Activated T-cell treated with anti-CD3 and anti-CD28 coated beads for 48 hours (primary cell): ENCODE measurements at regions not wholly inside any gene's neighbourhood (a gene's known extent, or its start where the extent isn't known, plus 50 kb on each side); places are given as distances from the start of the nearest gene placed in this dataset.

ENCODE experiments used
- DNase-seq: peaks from one replicate; pipeline ENCODE4 v3.0.0-alpha.2; 2020; ENCODE audit warnings: low read depth

- DNase-seq: no peak
Observed at GRCh38 chr16:11474617-11475291, 112.0 kb downstream of the LITAF start.

DNA sequence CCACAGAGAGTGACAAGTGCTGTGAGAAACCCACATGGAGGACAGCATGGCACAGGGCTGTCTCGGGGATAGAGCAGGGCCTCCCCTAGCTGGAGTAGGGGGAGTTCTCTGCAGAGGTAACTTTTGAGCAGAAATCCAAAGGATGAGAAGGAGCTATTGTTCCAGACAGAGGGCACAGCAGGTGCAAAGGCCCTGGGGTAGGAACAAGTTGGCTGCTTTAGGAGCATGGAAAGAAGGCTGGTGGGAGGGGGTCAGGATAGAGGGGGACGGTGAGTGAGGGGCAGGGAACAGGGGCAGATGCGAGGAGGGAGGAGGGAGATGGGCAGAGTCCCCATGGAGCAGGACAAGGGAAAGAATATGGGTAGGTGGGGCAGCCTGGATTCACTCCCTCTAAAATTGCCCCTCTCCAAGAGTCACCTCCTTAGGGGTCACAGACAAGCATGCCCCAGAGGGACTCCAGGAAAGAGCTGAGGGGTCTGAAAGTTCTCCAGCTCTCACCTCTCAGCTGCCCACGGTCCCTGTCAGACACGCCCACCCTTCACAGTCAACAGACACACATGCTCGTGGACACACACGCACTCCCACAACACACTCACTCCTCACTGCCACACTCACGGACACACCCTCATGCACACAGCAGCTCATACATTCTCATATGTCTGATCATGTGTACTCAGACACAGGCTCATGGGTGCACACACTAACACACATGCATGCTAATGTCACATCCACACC, 110.7 kb downstream of the LITAF start:
- DNase-seq: no peak

- DNase-seq: no peak
Observed at GRCh38 chr16:11476676-11477075, 110.0 kb downstream of the LITAF start.

DNA sequence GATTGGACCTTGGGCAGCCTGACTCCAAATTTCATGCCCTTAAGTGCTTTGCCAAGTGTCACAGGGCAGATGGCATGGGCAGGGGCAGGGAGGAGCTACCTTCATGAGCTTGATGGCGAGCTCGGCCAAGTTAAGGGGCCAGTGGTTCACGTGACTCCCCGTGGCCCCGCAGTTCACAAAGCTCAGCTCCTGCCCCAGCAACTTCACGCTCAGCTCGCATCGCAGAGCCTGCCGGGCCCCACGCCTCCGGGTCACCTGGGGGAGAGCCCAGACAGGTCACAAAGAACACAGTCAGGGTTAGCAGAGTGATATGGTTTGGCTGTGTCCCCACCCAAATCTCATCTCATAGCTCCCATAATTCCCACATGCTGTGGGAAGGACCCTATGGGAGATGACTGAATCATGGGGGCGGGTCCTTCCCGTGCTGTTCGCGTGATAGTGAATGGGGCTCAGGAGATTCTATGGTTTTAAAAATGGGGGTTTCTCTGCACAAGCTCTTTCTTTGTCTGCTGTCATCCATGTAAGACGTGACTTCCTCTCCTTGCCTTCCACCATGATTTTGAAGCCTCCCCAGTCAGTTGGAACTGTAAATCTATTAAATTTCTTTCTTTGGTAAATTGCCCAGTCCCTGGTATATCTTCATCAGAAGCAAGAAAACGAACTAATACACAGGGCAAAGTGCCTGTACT, 108.1 kb downstream of the LITAF start:
- no peak for DNase-seq

- no peak for DNase-seq
Observed at GRCh38 chr16:11479916-11480315, 106.8 kb downstream of the LITAF start.

- no peak for DNase-seq
Observed at GRCh38 chr16:11480634-11481033, 106.1 kb downstream of the LITAF start.

DNA sequence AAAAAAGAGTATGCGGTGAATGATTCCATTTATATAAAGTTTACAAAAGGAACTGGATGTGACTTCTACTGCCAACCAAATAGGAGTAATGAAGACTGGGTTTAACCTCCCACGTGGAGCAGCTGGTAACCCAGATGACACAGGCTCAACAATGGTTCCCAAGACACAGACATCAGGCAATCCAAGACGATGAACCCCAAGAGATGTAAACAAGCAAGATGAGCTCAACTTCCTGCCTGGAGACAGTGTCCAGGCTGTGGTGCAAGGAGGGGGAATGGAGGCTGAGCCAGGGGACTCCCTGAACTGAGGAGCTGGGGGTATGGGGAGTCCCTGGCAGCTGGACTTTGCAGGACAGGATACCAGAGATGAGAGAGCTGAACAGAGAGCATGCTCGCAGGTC, 104.7 kb downstream of the LITAF start:
- no peak for DNase-seq

DNA sequence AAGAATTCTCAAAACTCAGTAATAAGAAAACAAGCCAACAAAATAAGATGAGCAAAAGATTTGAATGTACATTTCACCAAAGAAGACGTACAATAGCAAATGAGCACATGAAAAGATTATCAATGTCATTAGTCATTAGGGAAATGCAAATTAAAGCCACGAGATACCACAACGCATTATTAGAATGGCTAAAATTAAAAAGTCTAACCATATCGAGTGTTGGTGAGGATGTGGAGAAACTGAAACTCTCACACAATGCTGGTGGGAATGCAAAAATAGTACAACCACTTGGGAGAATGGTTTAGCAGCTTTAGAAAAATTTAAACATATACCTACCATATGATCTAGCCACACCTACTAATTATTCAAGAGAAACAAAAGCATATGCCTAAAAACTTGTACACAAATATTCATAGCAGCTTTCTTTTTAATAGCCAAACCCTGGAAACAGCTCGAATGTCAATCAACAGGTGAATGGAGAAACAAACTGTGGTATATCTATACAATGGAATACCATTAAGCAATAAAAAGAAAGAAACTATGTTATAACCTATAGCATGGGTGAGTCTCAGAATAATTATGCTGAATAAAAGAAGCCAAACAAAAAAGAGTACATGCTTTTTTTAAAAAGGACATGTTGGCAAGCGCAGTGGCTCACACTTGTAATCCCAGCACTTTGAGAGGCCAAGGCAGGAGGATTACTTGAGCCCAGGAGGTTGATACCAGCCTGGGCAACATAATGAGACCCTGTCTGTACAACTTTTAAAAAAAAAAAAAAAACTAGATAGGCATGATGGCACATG, 103.6 kb downstream of the LITAF start:
- no peak for DNase-seq

- DNase-seq: no peak
Observed at GRCh38 chr16:11484691-11485258, 101.9 kb downstream of the LITAF start.

- no peak for DNase-seq
Observed at GRCh38 chr16:11485676-11486075, 101.0 kb downstream of the LITAF start.

GRCh38 chr16:11487289-11487688, 99.4 kb downstream of the LITAF start:
- no peak for DNase-seq

DNA sequence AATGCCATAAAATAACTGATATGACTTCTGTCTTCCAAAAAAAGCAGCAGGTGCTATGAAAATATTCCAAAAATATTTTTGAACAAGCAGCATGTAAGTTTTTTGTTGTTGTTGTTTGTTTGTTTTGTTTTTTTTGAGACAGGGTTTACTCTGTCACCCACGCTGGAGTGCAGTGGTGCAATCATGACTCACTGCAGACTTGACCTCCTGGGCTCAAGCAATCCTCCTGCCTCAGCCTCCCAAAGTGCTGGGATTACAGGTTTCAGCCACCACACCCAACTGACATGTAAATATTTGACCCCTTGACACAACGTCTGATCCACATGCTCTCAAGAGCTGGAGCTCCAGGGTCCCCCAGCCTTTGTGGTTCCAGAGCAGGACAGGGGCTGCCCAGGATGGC, 98.4 kb downstream of the LITAF start:
- no peak for DNase-seq

GRCh38 chr16:11491524-11491923, 95.2 kb downstream of the LITAF start:
- no peak for DNase-seq

DNA sequence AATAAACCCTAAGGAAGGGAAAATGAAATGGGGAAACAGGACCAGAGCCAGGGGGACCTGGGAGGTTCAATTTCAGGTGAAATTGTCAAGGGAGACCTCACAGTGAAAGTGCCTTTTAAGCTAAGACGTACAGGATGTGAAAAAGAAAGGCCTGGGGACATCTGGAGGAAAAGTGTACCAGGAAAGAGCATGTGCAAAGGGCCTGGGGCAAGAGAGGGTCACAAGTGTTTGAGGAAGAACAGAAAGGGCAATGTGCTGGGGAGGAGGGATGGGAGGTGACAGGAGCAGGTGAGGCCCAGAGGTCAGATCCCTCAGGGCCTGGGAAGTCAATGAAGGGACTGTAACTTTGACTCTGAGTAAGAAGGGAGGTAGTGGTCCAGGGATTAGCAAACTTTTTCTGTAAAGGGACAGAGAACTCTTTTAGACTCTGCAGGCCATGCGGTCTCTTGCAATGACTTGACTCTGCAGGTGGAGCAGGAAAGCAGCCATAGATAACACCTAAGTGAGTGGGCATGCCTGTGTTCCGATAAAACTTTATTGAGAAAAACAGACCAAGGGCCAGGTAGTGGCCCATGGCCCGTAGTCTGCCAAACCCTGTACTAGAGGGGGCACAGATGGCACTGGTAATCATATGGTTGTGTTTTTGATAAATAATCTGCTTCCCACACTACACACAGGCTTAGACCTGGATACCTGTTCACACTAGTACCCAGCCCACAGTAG, 93.8 kb downstream of the LITAF start:
- no peak for DNase-seq

DNA sequence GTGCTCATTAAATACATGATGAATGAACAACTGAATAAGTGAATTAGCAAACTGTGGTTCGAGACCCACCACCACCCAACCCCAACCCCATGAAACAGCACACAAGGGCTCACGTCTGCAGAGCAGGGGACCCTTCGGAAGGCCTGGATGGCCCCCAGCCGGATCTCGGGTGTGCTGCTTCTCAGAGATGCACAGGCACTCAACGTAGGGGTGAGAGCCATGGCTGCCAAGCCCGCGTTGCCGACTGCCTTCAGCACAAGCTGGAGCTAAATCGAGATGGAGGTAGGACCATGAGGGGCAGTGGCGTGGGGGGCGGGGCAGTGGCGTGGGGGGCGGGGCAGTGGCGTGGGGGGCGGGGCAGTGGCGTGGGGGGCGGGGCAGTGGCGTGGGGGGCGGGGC, 93.2 kb downstream of the LITAF start:
- DNase-seq: no peak

- no peak for DNase-seq
Observed at GRCh38 chr16:11494029-11494428, 92.7 kb downstream of the LITAF start.

- no peak for DNase-seq
Observed at GRCh38 chr16:11494433-11494832, 92.3 kb downstream of the LITAF start.

- DNase-seq: no peak
Observed at GRCh38 chr16:11495066-11495407, 91.7 kb downstream of the LITAF start.
